ENCODE measurements at regions not wholly inside any gene's neighbourhood (a gene's known extent, or its start where the extent isn't known, plus 50 kb on each side); places are given as distances from the start of the nearest gene placed in this dataset.
A peak's percentile ranks its signal among the peaks of the same experiment; 100 is the strongest.
"Not testable (repeated sequence)": the region's sequence is repeated elsewhere in the genome, so short reads cannot be mapped to it uniquely, and the experiment has no call there.

DNA sequence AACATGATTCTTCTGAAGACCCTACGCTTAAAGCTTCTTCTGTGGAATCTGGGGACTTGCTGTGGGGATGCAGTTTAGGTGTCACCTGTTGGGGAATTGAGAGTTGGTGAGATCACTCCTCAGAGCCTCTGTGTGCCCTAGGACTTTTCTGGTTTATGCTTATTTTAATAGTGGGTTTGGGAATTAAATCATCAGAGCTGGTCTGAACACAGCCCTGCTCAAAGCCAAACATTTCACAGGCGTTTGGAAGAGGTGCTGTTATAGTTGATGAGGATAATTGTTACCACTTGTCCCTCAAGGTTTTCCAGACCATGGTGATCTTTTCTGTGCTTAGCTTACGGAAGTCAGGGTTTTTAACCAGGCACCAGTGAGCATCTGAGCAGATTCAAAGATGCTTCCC is 106.1 kb downstream of the EBLN1 start:
- Histone ChIP-seq H3K4me3 (ENCODE audit: low read depth, low read length) (no peak overlapping the region), H3K27ac (no peak overlapping the region)
- in situ Hi-C loops (cut with HindIII; ENCODE audit: low pct_ligation_motif_present, low sequenced_read_pairs) = no loop called here

GRCh38 chr10:22111260-22111659 is 106.6 kb downstream of the EBLN1 start:
- H3K27me3 ChIP-seq (replicated peaks) = no peaks in the 10 kb centered on the region
- in situ Hi-C loops (cut with HindIII; ENCODE audit: low pct_ligation_motif_present, low sequenced_read_pairs) = no loop called here
- H3K27ac ChIP-seq = no peak overlapping the region
- DNase-seq = no peak
- H3K4me3 ChIP-seq (ENCODE audit: low read depth, low read length) = no peak overlapping the region
- H3K36me3 ChIP-seq (replicated peaks) = no peaks in the 10 kb centered on the region
- no peak for TF ChIP-seq CTCF (IDR thresholded peaks at IDR 0.05; ENCODE audit: low read depth, low read length, missing control alignments)

More for the DNA sequence above, 106.1 kb downstream of the EBLN1 start:
- H3K27me3 ChIP-seq (replicated peaks) = no peaks in the 10 kb centered on the region
- H3K36me3 ChIP-seq (replicated peaks) = no peaks in the 10 kb centered on the region
- no peak for DNase-seq
- no peak for TF ChIP-seq CTCF (IDR thresholded peaks at IDR 0.05; ENCODE audit: low read depth, low read length, missing control alignments)

- no peaks in the 10 kb centered on the region for H3K27me3 ChIP-seq (replicated peaks)
- H3K36me3 ChIP-seq (replicated peaks) = no peaks in the 10 kb centered on the region
- H3K4me3 ChIP-seq (ENCODE audit: low read depth, low read length) = no peak overlapping the region
- DNase-seq = no peak
- in situ Hi-C loops (cut with HindIII; ENCODE audit: low pct_ligation_motif_present, low sequenced_read_pairs) = no loop called here
- no peak overlapping the region for H3K27ac ChIP-seq
- TF ChIP-seq CTCF (IDR thresholded peaks at IDR 0.05; ENCODE audit: low read depth, low read length, missing control alignments) = no peak
These were observed 107.1 kb downstream of the EBLN1 start for GRCh38 chr10:22110761-22111160.

- no peak for DNase-seq
- in situ Hi-C loops (cut with HindIII; ENCODE audit: low pct_ligation_motif_present, low sequenced_read_pairs) = no loop called here
- no peak for TF ChIP-seq CTCF (IDR thresholded peaks at IDR 0.05; ENCODE audit: low read depth, low read length, missing control alignments)
- Histone ChIP-seq H3K27me3 (replicated peaks) (no peaks in the 10 kb centered on the region), H3K36me3 (replicated peaks) (no peaks in the 10 kb centered on the region), H3K4me3 (ENCODE audit: low read depth, low read length) (no peak overlapping the region), H3K27ac (no peak overlapping the region)
These were observed 101.7 kb upstream of the DNAJC1 start for GRCh38 chr10:22105270-22105669.

DNA sequence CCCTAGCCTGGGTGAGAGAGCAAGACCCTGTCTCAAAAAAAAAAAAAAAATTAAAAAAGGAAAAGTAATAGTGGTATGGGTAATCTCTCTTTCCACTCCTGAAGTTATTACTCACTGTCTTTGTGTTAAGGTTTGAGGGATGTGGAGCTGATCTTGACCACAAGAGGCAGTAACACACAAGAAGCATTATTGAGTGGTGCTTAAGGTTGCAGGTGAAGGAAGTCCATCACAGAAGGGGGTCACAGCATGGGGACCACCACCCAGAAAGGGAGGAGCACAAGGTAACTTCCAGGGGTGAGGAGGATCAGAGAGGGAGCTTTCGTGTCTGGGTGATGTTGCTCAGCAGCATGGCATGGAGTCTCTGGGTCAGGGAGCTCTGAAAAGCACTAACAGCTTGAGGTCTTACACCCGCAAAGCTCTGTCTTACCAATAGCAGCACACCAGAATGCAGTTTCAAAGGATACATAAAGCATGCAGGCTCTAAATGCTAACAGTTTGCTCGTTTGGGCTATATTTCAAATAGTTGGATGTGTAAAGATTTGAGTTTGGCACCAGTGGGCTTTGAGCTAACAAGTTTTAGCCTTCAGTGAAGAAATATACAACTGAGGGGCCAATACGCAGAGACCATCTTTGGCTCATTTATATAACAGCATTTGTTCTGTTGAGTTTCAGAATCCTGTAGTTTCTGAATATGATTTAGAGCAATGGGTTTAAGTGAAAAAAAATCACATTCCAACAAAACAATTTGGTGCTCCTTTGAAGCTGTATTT is 100.4 kb upstream of the DNAJC1 start:
- DNase-seq = no peak
- H3K36me3 ChIP-seq (replicated peaks) = no peaks in the 10 kb centered on the region
- H3K4me3 ChIP-seq (ENCODE audit: low read depth, low read length) = no peak overlapping the region
- TF ChIP-seq CTCF (IDR thresholded peaks at IDR 0.05; ENCODE audit: low read depth, low read length, missing control alignments) = peak; percentile 36
- in situ Hi-C loops (cut with HindIII; ENCODE audit: low pct_ligation_motif_present, low sequenced_read_pairs) = no loop called here
- H3K27ac ChIP-seq = no peak overlapping the region
- no peaks in the 10 kb centered on the region for H3K27me3 ChIP-seq (replicated peaks)

DNA sequence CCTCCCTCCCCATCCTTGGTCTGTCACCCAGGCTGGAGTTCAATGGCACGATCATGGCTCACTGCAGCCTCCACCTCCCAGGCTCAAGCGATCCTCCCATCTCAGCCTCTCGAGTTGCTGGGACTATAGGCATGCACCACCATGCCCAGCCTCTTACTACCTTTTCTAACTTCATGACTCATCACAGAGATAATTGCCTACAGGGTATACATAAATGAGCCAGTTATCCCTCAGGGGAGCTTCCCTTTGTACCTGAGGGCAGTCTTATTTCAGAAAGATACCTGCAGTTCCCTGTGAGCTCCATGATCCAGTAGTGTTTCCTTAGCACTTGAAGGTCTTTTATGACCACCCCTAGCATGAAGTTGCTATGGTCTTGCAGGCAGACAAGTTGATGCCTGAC is 94.2 kb upstream of the DNAJC1 start:
- DNase-seq = no peak
- no peak for TF ChIP-seq CTCF (IDR thresholded peaks at IDR 0.05; ENCODE audit: low read depth, low read length, missing control alignments)
- Histone ChIP-seq H3K27ac (no peak overlapping the region), H3K4me3 (ENCODE audit: low read depth, low read length) (no peak overlapping the region), H3K27me3 (replicated peaks) (no peaks in the 10 kb centered on the region), H3K36me3 (replicated peaks) (no peaks in the 10 kb centered on the region)
- in situ Hi-C loops (cut with HindIII; ENCODE audit: low pct_ligation_motif_present, low sequenced_read_pairs) = no loop called here

DNA sequence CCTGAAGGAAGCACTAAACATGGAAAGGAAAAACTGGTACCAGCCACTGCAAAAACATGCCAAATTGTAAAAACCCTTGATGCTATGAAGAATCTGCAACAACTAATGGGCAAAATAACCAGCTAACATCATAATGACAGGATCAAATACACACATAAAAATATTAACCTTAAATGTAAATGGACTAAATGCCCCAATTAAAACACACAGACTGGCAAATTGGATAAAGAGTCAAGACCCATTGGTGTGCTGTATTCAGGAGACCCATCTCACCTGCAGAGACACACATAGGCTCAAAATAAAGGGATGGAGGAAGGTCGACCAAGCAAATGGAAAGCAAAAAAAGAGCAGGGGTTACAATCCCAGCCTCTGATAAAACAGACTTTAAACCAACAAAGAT is 87.7 kb upstream of the DNAJC1 start:
- H3K27ac ChIP-seq; DNase-seq; in situ Hi-C loops (cut with HindIII; ENCODE audit: low pct_ligation_motif_present, low sequenced_read_pairs); H3K36me3 ChIP-seq (replicated peaks); H3K27me3 ChIP-seq (replicated peaks); H3K4me3 ChIP-seq (ENCODE audit: low read depth, low read length): not testable (repeated sequence)
